Loucy (cell line): ENCODE measurements at regions not wholly inside any gene's neighbourhood (a gene's known extent, or its start where the extent isn't known, plus 50 kb on each side); places are given as distances from the start of the nearest gene placed in this dataset.

Experiments
- EZH2phosphoT487 ChIP-seq: fragments of 200-600 bp; IDR thresholded peaks from 2 replicates; pipeline ENCODE4 v1.6.1; 2018; ENCODE audit warnings: antibody characterized with exemption, mild to moderate bottlenecking, moderate library complexity, borderline replicate concordance
- TF ChIP-seq, protein P1 (sequence below): fragments of 200-600 bp; sonication (generic); conservative IDR thresholded peaks from 2 replicates; pipeline ENCODE4 v1.5.1; 2014; ENCODE audit warnings: mild to moderate bottlenecking, antibody characterized with exemption, low read length

DNA sequence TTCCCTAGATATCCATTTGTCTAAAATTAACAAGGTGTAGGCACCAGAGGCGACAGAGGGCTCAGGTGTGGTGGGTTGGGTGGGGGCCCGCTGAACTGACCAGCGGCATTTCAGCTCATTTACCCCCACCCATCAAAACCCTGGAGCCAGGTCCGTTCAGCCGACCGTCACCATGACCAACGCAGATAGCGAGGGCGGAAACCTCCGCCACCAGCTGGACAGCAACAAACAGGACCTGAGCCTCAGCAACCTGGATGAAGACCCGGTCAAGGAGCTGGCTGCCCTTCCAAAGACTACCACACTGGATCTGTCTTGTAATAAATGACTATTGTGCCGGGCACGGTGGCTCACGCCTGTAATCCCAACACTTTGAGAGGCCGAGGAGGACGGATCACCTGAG lies 120.8 kb upstream of the LGSN start:
- TF ChIP-seq, protein P1, sequence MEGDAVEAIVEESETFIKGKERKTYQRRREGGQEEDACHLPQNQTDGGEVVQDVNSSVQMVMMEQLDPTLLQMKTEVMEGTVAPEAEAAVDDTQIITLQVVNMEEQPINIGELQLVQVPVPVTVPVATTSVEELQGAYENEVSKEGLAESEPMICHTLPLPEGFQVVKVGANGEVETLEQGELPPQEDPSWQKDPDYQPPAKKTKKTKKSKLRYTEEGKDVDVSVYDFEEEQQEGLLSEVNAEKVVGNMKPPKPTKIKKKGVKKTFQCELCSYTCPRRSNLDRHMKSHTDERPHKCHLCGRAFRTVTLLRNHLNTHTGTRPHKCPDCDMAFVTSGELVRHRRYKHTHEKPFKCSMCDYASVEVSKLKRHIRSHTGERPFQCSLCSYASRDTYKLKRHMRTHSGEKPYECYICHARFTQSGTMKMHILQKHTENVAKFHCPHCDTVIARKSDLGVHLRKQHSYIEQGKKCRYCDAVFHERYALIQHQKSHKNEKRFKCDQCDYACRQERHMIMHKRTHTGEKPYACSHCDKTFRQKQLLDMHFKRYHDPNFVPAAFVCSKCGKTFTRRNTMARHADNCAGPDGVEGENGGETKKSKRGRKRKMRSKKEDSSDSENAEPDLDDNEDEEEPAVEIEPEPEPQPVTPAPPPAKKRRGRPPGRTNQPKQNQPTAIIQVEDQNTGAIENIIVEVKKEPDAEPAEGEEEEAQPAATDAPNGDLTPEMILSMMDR = no peak
- TF ChIP-seq EZH2phosphoT487 = no peak
